SU-DHL-6 (cell line): ENCODE measurements at regions not wholly inside any gene's neighbourhood (a gene's known extent, or its start where the extent isn't known, plus 50 kb on each side); places are given as distances from the start of the nearest gene placed in this dataset.

Source experiments
- H2AFZ ChIP-seq: fragments of 200-600 bp; sonication (generic); 2 replicates; pipeline ENCODE4 v1.6.1; 2014; ENCODE audit warnings: low read depth, mild to moderate bottlenecking, moderate library complexity, mixed read lengths, antibody characterized with exemption, low read length; ENCODE audit not compliant: severe bottlenecking
- H3F3A ChIP-seq: fragments of 200-600 bp; shearing (Covaris generic); 2 replicates; pipeline ENCODE4 v1.6.0; 2016; ENCODE audit warnings: antibody characterized with exemption, mild to moderate bottlenecking; ENCODE audit not compliant: insufficient read depth
- H3K27ac ChIP-seq: fragments of 200-600 bp; sonication (generic); 2 replicates; pipeline ENCODE4 v1.5.1; 2016; ENCODE audit warnings: low read depth, mild to moderate bottlenecking, low read length, moderate library complexity, mixed read lengths
- H3K27me3 ChIP-seq: fragments of 200-600 bp; sonication (generic), shearing (Covaris generic); 2 replicates; pipeline ENCODE4 v1.6.0; 2014; ENCODE audit warnings: mild to moderate bottlenecking, low read length
- H3K36me3 ChIP-seq: fragments of 200-600 bp; sonication (generic); 2 replicates; pipeline ENCODE4 v1.6.1; 2014; ENCODE audit warnings: mild to moderate bottlenecking, low read length, mixed read lengths
- H3K4me2 ChIP-seq: fragments of 300-600, 200-600 bp; shearing (Covaris generic), sonication (generic); 2 replicates; pipeline ENCODE4 v1.6.0; 2014; ENCODE audit warnings: low read length, low read depth, mild to moderate bottlenecking; ENCODE audit not compliant: poor library complexity, severe bottlenecking
- H3K4me3 ChIP-seq: fragments of 200-600 bp; sonication (generic); 2 replicates; pipeline ENCODE4 v1.5.1; 2014; ENCODE audit warnings: antibody characterized with exemption, low read length, mild to moderate bottlenecking, mixed read lengths; ENCODE audit not compliant: insufficient read depth, poor library complexity, severe bottlenecking
- H3K79me2 ChIP-seq: fragments of 200-600 bp; sonication (generic); 2 replicates; pipeline ENCODE4 v1.6.1; 2014; ENCODE audit warnings: mild to moderate bottlenecking, low read length, moderate library complexity; ENCODE audit not compliant: insufficient read depth
- H3K9ac ChIP-seq: fragments of 200-600 bp; sonication (generic); 2 replicates; pipeline ENCODE4 v1.7.0; 2014; ENCODE audit warnings: mild to moderate bottlenecking, low read length
- H3K9me2 ChIP-seq: fragments of 200-600 bp; sonication (generic); replicated peaks from 2 replicates; pipeline ENCODE4 v1.6.1; 2014; ENCODE audit warnings: low read length; ENCODE audit not compliant: insufficient read depth
- H3K9me3 ChIP-seq: fragments of 200-600 bp; sonication (generic); 2 replicates; pipeline ENCODE4 v1.6.1; 2014; ENCODE audit warnings: low read length, mixed read lengths; ENCODE audit not compliant: insufficient read depth
- H4K20me1 ChIP-seq: fragments of 200-600 bp; sonication (generic); 2 replicates; pipeline ENCODE4 v1.6.1; 2014; ENCODE audit warnings: low read depth, mild to moderate bottlenecking, antibody characterized with exemption, low read length, moderate library complexity, mixed read lengths
- CTCF ChIP-seq: fragments of 200-600 bp; sonication (generic); IDR thresholded peaks from one replicate; pipeline ENCODE4 v1.5.1; 2017; ENCODE audit warnings: antibody characterized with exemption, mild to moderate bottlenecking, low read length, moderate library complexity; ENCODE audit not compliant: insufficient read depth, poor library complexity, severe bottlenecking
- EZH2phosphoT487 ChIP-seq: fragments of 200-600 bp; sonication (generic), shearing (Covaris generic); conservative IDR thresholded peaks from 2 replicates; pipeline ENCODE4 v1.6.1; 2018; ENCODE audit warnings: mild to moderate bottlenecking, antibody characterized with exemption, low read length, moderate library complexity, mixed read lengths

- Histone ChIP-seq H3K27me3 (no peaks in the 10 kb centered on the region), H3K9me3 (no peaks in the 10 kb centered on the region), H3K9ac (no peak overlapping the region), H3F3A (no peaks in the 10 kb centered on the region), H3K9me2 (no peaks in the 10 kb centered on the region), H2AFZ (peak overlapping the region; percentile 60), H3K27ac (no peak overlapping the region), H3K36me3 (no peaks in the 10 kb centered on the region), H4K20me1 (no peaks in the 10 kb centered on the region), H3K4me3 (no peak overlapping the region), H3K4me2 (peak overlapping the region; percentile 42), H3K79me2 (no peaks in the 10 kb centered on the region)
- no peak for TF ChIP-seq CTCF
- no peak for TF ChIP-seq EZH2phosphoT487
Measured at GRCh38 chr17:52660692-52661091, 502.2 kb upstream of the CA10 start.

GRCh38 chr17:52653014-52653413 is 494.5 kb upstream of the CA10 start:
- Histone ChIP-seq H4K20me1 (no peaks in the 10 kb centered on the region), H3K9ac (no peak overlapping the region), H3K4me3 (no peak overlapping the region), H2AFZ (peak overlapping the region; percentile 16), H3K9me2 (no peaks in the 10 kb centered on the region), H3K36me3 (no peaks in the 10 kb centered on the region), H3K27me3 (no peaks in the 10 kb centered on the region), H3K79me2 (no peaks in the 10 kb centered on the region), H3F3A (no peaks in the 10 kb centered on the region), H3K4me2 (no peak overlapping the region), H3K9me3 (no peaks in the 10 kb centered on the region), H3K27ac (no peak overlapping the region)
- no peak for TF ChIP-seq CTCF
- no peak for TF ChIP-seq EZH2phosphoT487

- TF ChIP-seq CTCF = no peak
- no peak for TF ChIP-seq EZH2phosphoT487
- Histone ChIP-seq H2AFZ (no peak overlapping the region), H3K79me2 (no peaks in the 10 kb centered on the region), H3K9me3 (no peaks in the 10 kb centered on the region), H3K27me3 (no peaks in the 10 kb centered on the region), H3F3A (no peaks in the 10 kb centered on the region), H3K36me3 (no peaks in the 10 kb centered on the region), H4K20me1 (no peaks in the 10 kb centered on the region), H3K4me3 (no peak overlapping the region), H3K9ac (no peak overlapping the region), H3K9me2 (no peaks in the 10 kb centered on the region), H3K27ac (no peak overlapping the region), H3K4me2 (no peak overlapping the region)
Measured at GRCh38 chr17:52648995-52649394, 490.5 kb upstream of the CA10 start.
